ENCODE measurements at regions not wholly inside any gene's neighbourhood (a gene's known extent, or its start where the extent isn't known, plus 50 kb on each side); places are given as distances from the start of the nearest gene placed in this dataset.
"Not testable (repeated sequence)": the region's sequence is repeated elsewhere in the genome, so short reads cannot be mapped to it uniquely, and the experiment has no call there.

GRCh38 chrX:437661-438390 lies 51.1 kb upstream of the PPP2R3B start:
- CTCF ChIA-PET: no interaction called here
- Mint-ChIP-seq H3K27me3 (peaks cover 3% of the 10 kb centered on the region), H3K36me3 (peaks cover 10% of the 10 kb centered on the region), H3K4me1 (peaks cover 5% of the 10 kb centered on the region), H3K9me3 (peaks cover 43% of the 10 kb centered on the region), H3K4me3 (no peak overlapping the region), H3K27ac (peak overlapping the region; percentile 8)
- DNase-seq: peak; percentile 23

DNA sequence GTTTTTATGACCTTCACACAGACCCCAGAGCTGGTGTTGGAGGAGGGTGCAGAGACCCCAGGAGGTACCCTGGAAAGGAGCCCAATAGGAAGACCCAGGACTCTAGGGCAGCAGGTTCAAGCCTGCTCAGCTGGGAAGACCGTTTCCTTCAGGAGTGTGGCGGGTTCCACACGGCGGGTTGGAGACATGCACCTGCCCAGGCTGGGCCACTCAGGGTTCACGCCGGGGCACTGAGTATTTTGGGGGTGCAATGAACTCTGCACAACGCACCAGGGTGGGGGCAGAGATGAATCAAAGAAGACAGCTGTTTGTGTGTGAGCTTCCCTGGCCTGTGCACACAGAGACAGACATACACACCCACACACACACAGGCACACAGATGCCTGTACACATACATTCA lies 52.5 kb upstream of the PPP2R3B start:
- no peak overlapping the region for H3K4me3 Mint-ChIP-seq
- CTCF ChIA-PET: no interaction called here
- peaks cover 41% of the 10 kb centered on the region for H3K9me3 Mint-ChIP-seq
- peaks cover 10% of the 10 kb centered on the region for H3K36me3 Mint-ChIP-seq
- H3K4me1 Mint-ChIP-seq: peaks cover 5% of the 10 kb centered on the region
- no peak overlapping the region for H3K27ac Mint-ChIP-seq
- DNase-seq: no peak
- peaks cover 3% of the 10 kb centered on the region for H3K27me3 Mint-ChIP-seq

- peaks cover 39% of the 10 kb centered on the region for H3K9me3 Mint-ChIP-seq
- CTCF ChIA-PET: no interaction called here
- no peak overlapping the region for H3K27ac Mint-ChIP-seq
Observed at GRCh38 chrX:439719-440118, 53.0 kb upstream of the PPP2R3B start.

DNA sequence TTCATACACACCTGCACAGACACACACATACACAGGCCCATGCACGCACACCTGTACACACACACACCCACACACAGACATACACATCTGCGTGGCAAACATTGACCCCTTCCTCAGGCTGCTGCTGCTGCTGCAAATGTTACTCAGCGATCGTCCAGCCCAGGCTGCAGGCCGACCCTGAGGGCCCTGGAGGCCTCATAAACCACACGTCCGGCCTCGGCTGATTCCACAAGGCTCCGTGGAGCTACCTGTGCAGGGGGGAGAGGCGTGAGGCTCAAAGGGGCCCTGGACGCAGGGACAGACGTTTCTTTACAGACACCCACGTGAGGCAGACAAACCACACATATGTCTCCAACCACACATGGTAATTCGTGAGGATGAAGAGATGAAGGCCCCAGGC lies 53.9 kb upstream of the PPP2R3B start:
- H3K4me1 Mint-ChIP-seq: peaks cover 5% of the 10 kb centered on the region
- peaks cover 40% of the 10 kb centered on the region for H3K9me3 Mint-ChIP-seq
- peaks cover 10% of the 10 kb centered on the region for H3K36me3 Mint-ChIP-seq
- H3K4me3 Mint-ChIP-seq: no peak overlapping the region
- H3K27ac Mint-ChIP-seq: no peak overlapping the region
- CTCF ChIA-PET: no interaction called here
- no peak for DNase-seq
- peaks cover 3% of the 10 kb centered on the region for H3K27me3 Mint-ChIP-seq

More at GRCh38 chrX:439719-440118, 53.0 kb upstream of the PPP2R3B start:
- Mint-ChIP-seq H3K4me3 (no peak overlapping the region), H3K4me1 (peaks cover 5% of the 10 kb centered on the region), H3K36me3 (peaks cover 10% of the 10 kb centered on the region), H3K27me3 (peaks cover 3% of the 10 kb centered on the region)
- DNase-seq: no peak

DNA sequence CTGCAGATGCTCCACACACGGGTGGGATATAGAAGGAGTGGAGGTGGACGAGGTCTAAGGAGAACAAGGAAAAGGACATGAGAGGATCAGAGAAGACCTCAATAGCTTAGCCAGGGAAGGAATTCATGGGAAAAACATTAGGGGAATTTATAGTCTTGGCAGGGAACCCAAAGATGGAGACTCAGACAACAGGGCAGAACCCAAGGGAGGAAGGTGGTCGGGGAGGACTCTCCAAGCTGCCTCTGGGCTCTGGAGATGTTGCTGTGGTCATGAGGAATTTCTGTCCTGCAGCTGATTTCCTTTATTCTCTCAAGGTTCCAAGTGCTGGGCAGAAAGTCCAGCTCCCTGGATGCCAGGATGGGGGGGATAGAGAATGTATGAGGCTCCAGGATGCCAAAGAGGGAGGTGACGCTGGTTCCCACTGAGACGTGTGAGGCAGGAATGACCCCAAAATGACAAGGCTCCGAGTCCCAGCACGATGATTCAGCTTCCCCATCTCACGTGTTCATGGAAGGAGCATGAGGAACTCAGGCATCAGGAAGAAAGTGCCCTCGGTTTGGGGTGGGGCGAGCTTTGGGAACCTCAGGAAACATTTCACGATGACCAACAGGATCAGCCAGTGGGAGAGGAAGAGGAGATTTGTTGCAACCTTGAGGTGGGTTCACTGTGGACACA lies 57.0 kb upstream of the PPP2R3B start:
- no peak overlapping the region for H3K4me3 Mint-ChIP-seq
- CTCF ChIA-PET: no interaction called here
- H3K4me1 Mint-ChIP-seq: no peaks in the 10 kb centered on the region
- DNase-seq: no peak
- H3K27ac Mint-ChIP-seq: no peak overlapping the region
- H3K27me3 Mint-ChIP-seq: peaks cover 4% of the 10 kb centered on the region
- peaks cover 26% of the 10 kb centered on the region for H3K9me3 Mint-ChIP-seq
- peaks cover 3% of the 10 kb centered on the region for H3K36me3 Mint-ChIP-seq

DNA sequence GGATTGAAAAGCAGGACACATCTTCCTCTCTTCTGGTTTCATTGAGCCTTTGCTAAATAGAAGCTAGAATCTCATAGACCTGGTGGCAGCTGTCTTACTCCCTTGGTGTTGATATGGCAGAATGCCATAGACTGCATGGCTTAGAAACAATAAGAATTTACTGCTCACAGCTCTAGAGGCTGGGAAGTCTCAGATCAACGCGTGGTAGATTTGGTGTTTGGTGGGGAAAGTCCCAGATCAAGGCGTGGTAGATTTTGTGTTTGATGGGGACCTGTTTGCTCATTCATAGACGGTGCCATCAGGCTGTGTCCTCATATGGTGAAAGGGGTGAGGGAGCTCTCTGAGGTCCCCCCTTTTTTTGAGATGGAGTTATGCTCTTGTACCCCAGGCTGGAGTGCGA lies 57.6 kb upstream of the PPP2R3B start:
- Mint-ChIP-seq H3K27me3 (peaks cover 4% of the 10 kb centered on the region), H3K4me1 (no peaks in the 10 kb centered on the region), H3K4me3 (no peak overlapping the region), H3K9me3 (peaks cover 25% of the 10 kb centered on the region), H3K36me3 (peaks cover 3% of the 10 kb centered on the region), H3K27ac (no peak overlapping the region)
- CTCF ChIA-PET: no interaction called here
- no peak for DNase-seq

DNA sequence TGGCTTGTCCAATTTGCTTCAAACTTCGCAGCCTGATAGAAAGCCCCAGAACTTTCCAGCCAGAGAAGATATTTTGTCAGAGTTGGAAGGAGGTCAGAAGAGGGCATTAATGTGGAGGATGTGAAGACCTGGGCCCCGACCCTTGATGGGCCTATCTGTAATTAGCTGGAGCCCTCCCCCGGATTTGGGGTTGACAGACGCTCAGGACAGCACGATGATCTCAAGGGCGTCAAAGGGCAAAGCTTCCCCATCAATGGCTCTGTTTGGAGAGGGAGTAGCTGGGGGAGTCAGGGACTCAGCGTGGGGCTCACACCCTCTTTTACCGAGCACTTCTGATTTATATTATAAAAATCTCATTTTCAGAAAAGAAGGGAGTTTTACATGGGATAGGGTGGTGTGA lies 59.0 kb upstream of the PPP2R3B start:
- CTCF ChIA-PET: no interaction called here
- Mint-ChIP-seq H3K27me3 (peaks cover 4% of the 10 kb centered on the region), H3K4me3 (no peak overlapping the region), H3K9me3 (peaks cover 12% of the 10 kb centered on the region), H3K36me3 (no peaks in the 10 kb centered on the region), H3K4me1 (no peaks in the 10 kb centered on the region), H3K27ac (no peak overlapping the region)
- DNase-seq: no peak

DNA sequence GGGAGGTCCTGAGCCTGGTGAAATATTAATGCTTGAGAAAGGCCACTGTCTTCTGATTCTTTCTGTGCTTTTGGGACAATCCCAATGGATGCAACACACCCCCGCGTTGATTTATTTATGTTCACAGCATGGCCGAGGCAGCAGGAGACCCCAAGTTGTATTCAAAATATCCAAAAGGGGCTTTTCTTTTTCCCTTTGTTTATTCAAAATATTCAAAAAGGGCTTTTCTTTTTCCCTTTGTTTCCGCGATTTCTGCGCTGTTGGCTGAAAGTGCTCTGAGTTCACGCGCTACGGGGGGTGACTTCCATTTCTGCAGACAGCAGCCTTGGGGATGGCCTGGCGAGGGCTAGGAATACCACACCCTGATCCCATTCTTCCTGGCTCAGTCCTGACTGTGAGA lies 59.5 kb upstream of the PPP2R3B start:
- no peak for DNase-seq
- H3K27me3 Mint-ChIP-seq: peaks cover 4% of the 10 kb centered on the region
- H3K4me1 Mint-ChIP-seq: no peaks in the 10 kb centered on the region
- no peaks in the 10 kb centered on the region for H3K36me3 Mint-ChIP-seq
- H3K4me3 Mint-ChIP-seq: no peak overlapping the region
- peaks cover 9% of the 10 kb centered on the region for H3K9me3 Mint-ChIP-seq
- H3K27ac Mint-ChIP-seq: no peak overlapping the region
- CTCF ChIA-PET: no interaction called here

DNA sequence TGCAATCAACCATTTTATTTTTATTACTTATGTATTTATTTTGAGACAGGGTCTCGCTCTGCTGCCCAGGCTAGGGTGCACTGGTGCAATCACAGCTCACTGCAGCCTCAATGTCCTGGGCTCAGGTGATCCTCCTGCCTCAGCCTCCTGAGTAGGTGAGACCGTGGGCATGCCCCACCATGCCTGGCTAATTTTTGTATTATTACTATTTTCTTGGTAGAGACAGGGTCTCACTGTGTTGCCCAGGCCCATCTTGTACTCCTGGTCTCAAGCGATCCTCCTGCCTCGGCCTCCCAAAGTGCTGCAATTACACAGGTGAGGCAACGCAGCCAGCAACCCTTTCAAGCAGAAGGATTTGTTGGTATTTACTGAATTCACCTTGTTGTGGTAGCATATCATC lies 60.3 kb upstream of the PPP2R3B start:
- Mint-ChIP-seq H3K4me1 (no peaks in the 10 kb centered on the region), H3K9me3 (peaks cover 6% of the 10 kb centered on the region), H3K27me3 (peaks cover 4% of the 10 kb centered on the region), H3K4me3 (no peak overlapping the region), H3K36me3 (no peaks in the 10 kb centered on the region), H3K27ac (no peak overlapping the region)
- CTCF ChIA-PET: no interaction called here
- DNase-seq: no peak

- H3K36me3 Mint-ChIP-seq, H3K4me1 Mint-ChIP-seq, H3K27ac Mint-ChIP-seq, DNase-seq, H3K4me3 Mint-ChIP-seq, H3K27me3 Mint-ChIP-seq, CTCF ChIA-PET, H3K9me3 Mint-ChIP-seq: not testable (repeated sequence)
Observed at GRCh38 chrX:451750-452149, 65.0 kb upstream of the PPP2R3B start.

- H3K27ac Mint-ChIP-seq: no peak overlapping the region
- peaks cover 7% of the 10 kb centered on the region for H3K9me3 Mint-ChIP-seq
Observed at GRCh38 chrX:452598-452997, 65.9 kb upstream of the PPP2R3B start.

GRCh38 chrX:454514-454913 lies 67.8 kb upstream of the PPP2R3B start:
- H3K27me3 Mint-ChIP-seq, H3K9me3 Mint-ChIP-seq, DNase-seq, H3K27ac Mint-ChIP-seq, H3K4me3 Mint-ChIP-seq, H3K36me3 Mint-ChIP-seq, H3K4me1 Mint-ChIP-seq, CTCF ChIA-PET: not testable (repeated sequence)

More at GRCh38 chrX:452598-452997, 65.9 kb upstream of the PPP2R3B start:
- Mint-ChIP-seq H3K4me1 (no peaks in the 10 kb centered on the region), H3K4me3 (no peak overlapping the region), H3K36me3 (no peaks in the 10 kb centered on the region), H3K27me3 (no peaks in the 10 kb centered on the region)
- DNase-seq: no peak
- CTCF ChIA-PET: no interaction called here

GRCh38 chrX:455199-455598 lies 68.5 kb upstream of the PPP2R3B start:
- Mint-ChIP-seq H3K9me3 (peaks cover 7% of the 10 kb centered on the region), H3K27ac (no peak overlapping the region), H3K27me3 (no peaks in the 10 kb centered on the region)

DNA sequence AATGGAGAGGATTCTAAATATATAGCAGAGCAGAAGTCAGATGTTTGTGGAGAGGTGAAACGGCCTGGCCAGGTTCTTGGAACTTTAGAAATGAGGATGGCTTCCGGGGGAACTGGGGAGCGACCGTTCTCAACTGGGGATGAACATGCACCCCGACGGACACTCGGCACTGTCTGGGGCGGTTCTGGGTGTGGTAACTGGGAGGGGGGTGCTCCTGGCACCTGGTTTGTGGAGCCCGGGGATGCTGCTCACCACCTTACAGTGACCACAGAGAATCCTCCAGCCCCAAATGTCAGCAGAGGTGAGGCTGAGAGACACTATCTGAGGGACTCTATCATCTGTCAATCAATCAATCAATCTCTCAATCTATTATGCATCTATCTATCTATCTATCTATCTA lies 69.0 kb upstream of the PPP2R3B start:
- no peak for DNase-seq
- CTCF ChIA-PET: no interaction called here
- Mint-ChIP-seq H3K27me3 (no peaks in the 10 kb centered on the region), H3K9me3 (peaks cover 9% of the 10 kb centered on the region), H3K27ac (no peak overlapping the region), H3K4me3 (no peak overlapping the region), H3K4me1 (no peaks in the 10 kb centered on the region), H3K36me3 (no peaks in the 10 kb centered on the region)

More at GRCh38 chrX:455199-455598, 68.5 kb upstream of the PPP2R3B start:
- CTCF ChIA-PET: no interaction called here
- Mint-ChIP-seq H3K4me1 (no peaks in the 10 kb centered on the region), H3K36me3 (no peaks in the 10 kb centered on the region), H3K4me3 (no peak overlapping the region)
- no peak for DNase-seq

- no peak overlapping the region for H3K4me3 Mint-ChIP-seq
- no peaks in the 10 kb centered on the region for H3K27me3 Mint-ChIP-seq
- no peaks in the 10 kb centered on the region for H3K36me3 Mint-ChIP-seq
- H3K27ac Mint-ChIP-seq: no peak overlapping the region
- CTCF ChIA-PET: no interaction called here
- H3K9me3 Mint-ChIP-seq: peaks cover 10% of the 10 kb centered on the region
- DNase-seq: no peak
- H3K4me1 Mint-ChIP-seq: no peaks in the 10 kb centered on the region
Observed at GRCh38 chrX:456146-456545, 69.4 kb upstream of the PPP2R3B start.
